HepG2 (cell line): ENCODE measurements at regions not wholly inside any gene's neighbourhood (a gene's known extent, or its start where the extent isn't known, plus 50 kb on each side); places are given as distances from the start of the nearest gene placed in this dataset.

ENCODE experiments used
- EZH2 ChIP-seq: conservative IDR thresholded peaks from 2 replicates; pipeline ENCODE4 v1.6.1; 2012; ENCODE audit warnings: mild to moderate bottlenecking, low read depth, low read length, moderate library complexity
- FOXK2 ChIP-seq: fragments of 450-650 bp; IDR thresholded peaks from 2 replicates; pipeline ENCODE4 v1.6.1; 2016
- KAT7 ChIP-seq: IDR thresholded peaks from 2 replicates; pipeline ENCODE4 v1.6.1; 2018; ENCODE audit warnings: borderline replicate concordance, missing compliant biosample characterization
- PHB2 ChIP-seq: fragments of 450-650 bp; IDR thresholded peaks from 2 replicates; pipeline ENCODE4 v1.6.1; 2018; ENCODE audit not compliant: partially characterized antibody
- POLR2A ChIP-seq, 2 experiments: IDR thresholded peaks; 2 replicates each; pipeline ENCODE4 v1.6.1; 2011; ENCODE audit warnings: low read depth in 2 of 2, low read length in 2 of 2, mild to moderate bottlenecking in 1 of 2, moderate library complexity in 1 of 2; ENCODE audit not compliant: insufficient read depth in 1 of 2
- POLR2AphosphoS5 ChIP-seq: IDR thresholded peaks from 2 replicates; pipeline ENCODE4 v1.6.1; 2012; ENCODE audit warnings: low read depth, low read length
- RXRA ChIP-seq: sonication (generic); formaldehyde crosslinking; IDR thresholded peaks from 2 replicates; pipeline ENCODE4 v1.5.1; 2020; ENCODE audit warnings: missing genetic modification reagents
- ZFYVE20 ChIP-seq: sonication (generic); formaldehyde crosslinking; IDR thresholded peaks from 2 replicates; pipeline ENCODE4 v1.8.0; 2023; ENCODE audit warnings: low read depth, mild to moderate bottlenecking, moderate library complexity, missing genetic modification reagents, borderline replicate concordance
- ZNF367 ChIP-seq: sonication (generic); formaldehyde crosslinking; IDR thresholded peaks from 2 replicates; pipeline ENCODE4 v1.4.0; 2020; ENCODE audit warnings: missing genetic modification reagents, borderline replicate concordance
- ZNF468 ChIP-seq: sonication (generic); formaldehyde crosslinking; IDR thresholded peaks from 2 replicates; pipeline ENCODE4 v1.8.0; 2022; ENCODE audit warnings: mild to moderate bottlenecking, moderate library complexity, missing genetic modification reagents
- ZNF569 ChIP-seq: sonication (generic); formaldehyde crosslinking; IDR thresholded peaks from 2 replicates; pipeline ENCODE4 v1.5.0; 2020; ENCODE audit warnings: mild to moderate bottlenecking, missing genetic modification reagents, moderate library complexity, borderline replicate concordance
- TF ChIP-seq, protein P1 (sequence below): IDR thresholded peaks from 2 replicates; pipeline ENCODE4 v1.6.1; 2012; ENCODE audit warnings: inconsistent platforms
- TF ChIP-seq, protein P2 (sequence below): sonication (generic); formaldehyde crosslinking; IDR thresholded peaks from 2 replicates; pipeline ENCODE4 v1.5.0; 2020; ENCODE audit warnings: mild to moderate bottlenecking, missing genetic modification reagents, moderate library complexity

DNA sequence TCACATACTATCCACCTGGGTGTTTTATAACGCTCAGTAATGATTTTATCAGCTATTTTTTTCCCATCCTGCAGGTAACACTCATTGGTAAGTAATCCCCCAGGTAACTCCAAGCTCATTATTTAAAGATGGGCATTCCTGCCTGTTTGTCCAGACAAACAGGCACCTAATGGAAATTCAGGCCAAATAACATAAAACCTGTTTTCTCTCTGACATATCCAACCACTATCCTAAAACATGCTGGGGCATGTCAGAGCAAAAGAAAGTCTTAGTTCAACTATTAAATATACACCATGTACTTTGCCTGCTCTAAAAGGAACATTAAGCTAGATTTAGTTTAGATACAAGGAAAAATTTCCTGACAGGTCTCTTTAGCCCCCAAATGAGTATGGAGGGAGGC lies 987.7 kb downstream of the TTLL7 start:
- TF ChIP-seq POLR2AphosphoS5 (no peak), ZFYVE20 (CRISPR knock-in tag) (no peak), EZH2 (no peak), KAT7 (CRISPR knock-in tag) (no peak), POLR2A (IDR thresholded peaks at IDR 0.05; ENCODE audit: insufficient read depth in 1 of 2, low read depth in 2 of 2, low read length in 2 of 2) (no peak), RXRA (CRISPR knock-in tag) (no peak), ZNF569 (CRISPR knock-in tag) (no peak), FOXK2 (no peak), ZNF367 (CRISPR knock-in tag) (no peak), PHB2 (no peak), ZNF468 (CRISPR knock-in tag) (no peak)
- TF ChIP-seq, protein P1, sequence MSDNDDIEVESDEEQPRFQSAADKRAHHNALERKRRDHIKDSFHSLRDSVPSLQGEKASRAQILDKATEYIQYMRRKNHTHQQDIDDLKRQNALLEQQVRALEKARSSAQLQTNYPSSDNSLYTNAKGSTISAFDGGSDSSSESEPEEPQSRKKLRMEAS = no peak
- TF ChIP-seq, protein P2, sequence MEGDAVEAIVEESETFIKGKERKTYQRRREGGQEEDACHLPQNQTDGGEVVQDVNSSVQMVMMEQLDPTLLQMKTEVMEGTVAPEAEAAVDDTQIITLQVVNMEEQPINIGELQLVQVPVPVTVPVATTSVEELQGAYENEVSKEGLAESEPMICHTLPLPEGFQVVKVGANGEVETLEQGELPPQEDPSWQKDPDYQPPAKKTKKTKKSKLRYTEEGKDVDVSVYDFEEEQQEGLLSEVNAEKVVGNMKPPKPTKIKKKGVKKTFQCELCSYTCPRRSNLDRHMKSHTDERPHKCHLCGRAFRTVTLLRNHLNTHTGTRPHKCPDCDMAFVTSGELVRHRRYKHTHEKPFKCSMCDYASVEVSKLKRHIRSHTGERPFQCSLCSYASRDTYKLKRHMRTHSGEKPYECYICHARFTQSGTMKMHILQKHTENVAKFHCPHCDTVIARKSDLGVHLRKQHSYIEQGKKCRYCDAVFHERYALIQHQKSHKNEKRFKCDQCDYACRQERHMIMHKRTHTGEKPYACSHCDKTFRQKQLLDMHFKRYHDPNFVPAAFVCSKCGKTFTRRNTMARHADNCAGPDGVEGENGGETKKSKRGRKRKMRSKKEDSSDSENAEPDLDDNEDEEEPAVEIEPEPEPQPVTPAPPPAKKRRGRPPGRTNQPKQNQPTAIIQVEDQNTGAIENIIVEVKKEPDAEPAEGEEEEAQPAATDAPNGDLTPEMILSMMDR (CRISPR knock-in tag) = no peak
